ENCODE measurements at regions not wholly inside any gene's neighbourhood (a gene's known extent, or its start where the extent isn't known, plus 50 kb on each side); places are given as distances from the start of the nearest gene placed in this dataset.
"Not testable (repeated sequence)": the region's sequence is repeated elsewhere in the genome, so short reads cannot be mapped to it uniquely, and the experiment has no call there.

DNA sequence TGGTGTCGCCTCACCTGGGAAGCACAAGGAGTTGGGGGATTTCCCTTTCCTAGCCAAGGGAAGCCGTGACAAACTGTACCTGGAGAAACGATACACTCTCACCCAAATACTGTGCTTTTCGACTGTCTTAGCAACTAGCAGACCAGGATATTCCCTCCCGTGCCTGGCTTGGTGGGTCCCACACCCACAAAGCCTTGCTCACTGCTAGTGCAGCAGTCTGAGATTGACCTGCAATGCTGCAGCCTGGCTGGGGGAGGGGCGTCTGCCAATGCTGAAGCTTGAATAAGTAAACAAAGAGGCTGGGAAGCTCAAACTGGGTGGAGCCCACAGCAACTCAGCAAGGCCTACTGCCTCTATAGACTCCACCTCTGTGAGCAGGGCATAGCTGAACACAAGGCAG is 448.6 kb upstream of the FSIP2 start:
- TF ChIP-seq POLR2A (IDR thresholded peaks at IDR 0.05; ENCODE audit: low read depth, low read length); POLR2AphosphoS5 (IDR thresholded peaks at IDR 0.05; ENCODE audit: low read depth, low read length); SPI1 (IDR thresholded peaks at IDR 0.05; ENCODE audit: low read depth, low read length); TAF1 (IDR thresholded peaks at IDR 0.05; ENCODE audit: low read depth, low read length); PAX5 (IDR thresholded peaks at IDR 0.05; ENCODE audit: insufficient read depth, low read length, severe bottlenecking): not testable (repeated sequence)

Measured in GM12891 (cell line).